MM.1S (cell line): ENCODE measurements at regions not wholly inside any gene's neighbourhood (a gene's known extent, or its start where the extent isn't known, plus 50 kb on each side); places are given as distances from the start of the nearest gene placed in this dataset.

Source experiments
- DNase-seq: peaks from one replicate; pipeline ENCODE4 v3.0.0-alpha.2; 2015
- H2AFZ ChIP-seq: fragments of 300-600 bp; sonication (generic); 2 replicates; pipeline ENCODE4 v1.6.0; 2016; ENCODE audit warnings: antibody characterized with exemption, low read length
- H3F3A ChIP-seq: fragments of 300-600 bp; sonication (generic); 2 replicates; pipeline ENCODE4 v1.6.1; 2016; ENCODE audit warnings: mild to moderate bottlenecking, antibody characterized with exemption, low read length, moderate library complexity, mixed read lengths; ENCODE audit not compliant: insufficient read depth
- H3K27ac ChIP-seq: fragments of 300-600 bp; sonication (generic); 2 replicates; pipeline ENCODE4 v1.5.1; 2016; ENCODE audit warnings: mild to moderate bottlenecking, low read length
- H3K27me3 ChIP-seq: fragments of 300-600 bp; sonication (generic); replicated peaks from 2 replicates; pipeline ENCODE4 v1.6.0; 2016; ENCODE audit warnings: low read length; ENCODE audit not compliant: insufficient read depth
- H3K36me3 ChIP-seq: fragments of 300-600 bp; sonication (generic); replicated peaks from 2 replicates; pipeline ENCODE4 v1.6.1; 2016; ENCODE audit warnings: mild to moderate bottlenecking, low read length, mixed read lengths; ENCODE audit not compliant: insufficient read depth
- H3K4me1 ChIP-seq: fragments of 300-600 bp; sonication (generic); 2 replicates; pipeline ENCODE4 v1.6.1; 2016; ENCODE audit warnings: low read length, mixed read lengths
- H3K4me2 ChIP-seq: fragments of 300-600 bp; sonication (generic); 2 replicates; pipeline ENCODE4 v1.6.0; 2016; ENCODE audit warnings: low read depth, low read length
- H3K4me3 ChIP-seq: fragments of 300-600 bp; sonication (generic); 2 replicates; pipeline ENCODE4 v1.5.1; 2016; ENCODE audit warnings: low read length, mixed read lengths
- H3K79me2 ChIP-seq: fragments of 300-600 bp; sonication (generic); 2 replicates; pipeline ENCODE4 v1.6.1; 2016; ENCODE audit warnings: mixed run types, low read length, mixed read lengths
- H3K9ac ChIP-seq: fragments of 300-600 bp; sonication (generic); 2 replicates; pipeline ENCODE4 v1.6.1; 2016; ENCODE audit warnings: low read length, mixed read lengths
- H3K9me2 ChIP-seq: fragments of 300-600 bp; sonication (generic); replicated peaks from 2 replicates; pipeline ENCODE4 v1.6.1; 2016; ENCODE audit warnings: mild to moderate bottlenecking, low read length, mixed read lengths; ENCODE audit not compliant: insufficient read depth
- H3K9me3 ChIP-seq: fragments of 300-600 bp; sonication (generic); replicated peaks from 2 replicates; pipeline ENCODE4 v1.6.1; 2016; ENCODE audit warnings: mild to moderate bottlenecking, low read length, mixed read lengths; ENCODE audit not compliant: insufficient read depth
- H4K20me1 ChIP-seq: fragments of 300-600 bp; sonication (generic); 2 replicates; pipeline ENCODE4 v1.6.1; 2016; ENCODE audit warnings: mild to moderate bottlenecking, low read length, moderate library complexity, mixed read lengths; ENCODE audit not compliant: insufficient read depth
- EZH2 ChIP-seq: fragments of 300-600 bp; sonication (generic); optimal IDR thresholded peaks from 2 replicates; pipeline ENCODE3; 2017; ENCODE audit warnings: low read depth, mild to moderate bottlenecking, antibody characterized with exemption, low read length, mixed read lengths
- EZH2phosphoT487 ChIP-seq: fragments of 300-600 bp; sonication (generic); IDR thresholded peaks from 2 replicates; pipeline ENCODE4 v1.6.1; 2018; ENCODE audit warnings: antibody characterized with exemption, low read length
- TF ChIP-seq, protein P1 (sequence below): fragments of 300-600 bp; sonication (generic); IDR thresholded peaks from 2 replicates; pipeline ENCODE4 v1.5.1; 2016; ENCODE audit warnings: antibody characterized with exemption, low read length, mixed read lengths

DNA sequence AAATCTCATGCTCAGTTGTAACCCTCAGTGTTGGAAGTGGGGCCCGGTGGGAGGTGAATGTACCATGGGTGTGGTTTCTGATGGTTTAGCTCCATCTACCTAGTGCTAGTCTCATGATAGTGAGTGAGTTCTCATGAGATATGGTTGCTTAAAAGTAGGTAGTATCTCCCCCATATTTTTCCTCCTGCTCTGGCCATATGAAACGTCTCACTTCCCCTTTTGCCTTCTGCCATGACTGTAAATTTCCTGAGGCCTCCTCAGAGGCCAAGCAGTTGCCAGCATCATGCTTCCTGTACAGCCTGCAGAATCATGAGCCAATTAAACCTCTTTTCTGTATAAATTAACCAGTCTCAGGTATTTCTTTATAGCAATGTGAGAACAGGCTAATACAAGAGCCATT lies 62.8 kb upstream of the RNF152 start:
- no peaks in the 10 kb centered on the region for H3K9me2 ChIP-seq
- no peak overlapping the region for H3K4me2 ChIP-seq
- no peaks in the 10 kb centered on the region for H3K27me3 ChIP-seq
- no peaks in the 10 kb centered on the region for H4K20me1 ChIP-seq
- H3K9me3 ChIP-seq = no peaks in the 10 kb centered on the region
- H3K27ac ChIP-seq = no peak overlapping the region
- H3F3A ChIP-seq = no peaks in the 10 kb centered on the region
- no peak overlapping the region for H2AFZ ChIP-seq
- H3K79me2 ChIP-seq = no peaks in the 10 kb centered on the region
- TF ChIP-seq, protein P1, sequence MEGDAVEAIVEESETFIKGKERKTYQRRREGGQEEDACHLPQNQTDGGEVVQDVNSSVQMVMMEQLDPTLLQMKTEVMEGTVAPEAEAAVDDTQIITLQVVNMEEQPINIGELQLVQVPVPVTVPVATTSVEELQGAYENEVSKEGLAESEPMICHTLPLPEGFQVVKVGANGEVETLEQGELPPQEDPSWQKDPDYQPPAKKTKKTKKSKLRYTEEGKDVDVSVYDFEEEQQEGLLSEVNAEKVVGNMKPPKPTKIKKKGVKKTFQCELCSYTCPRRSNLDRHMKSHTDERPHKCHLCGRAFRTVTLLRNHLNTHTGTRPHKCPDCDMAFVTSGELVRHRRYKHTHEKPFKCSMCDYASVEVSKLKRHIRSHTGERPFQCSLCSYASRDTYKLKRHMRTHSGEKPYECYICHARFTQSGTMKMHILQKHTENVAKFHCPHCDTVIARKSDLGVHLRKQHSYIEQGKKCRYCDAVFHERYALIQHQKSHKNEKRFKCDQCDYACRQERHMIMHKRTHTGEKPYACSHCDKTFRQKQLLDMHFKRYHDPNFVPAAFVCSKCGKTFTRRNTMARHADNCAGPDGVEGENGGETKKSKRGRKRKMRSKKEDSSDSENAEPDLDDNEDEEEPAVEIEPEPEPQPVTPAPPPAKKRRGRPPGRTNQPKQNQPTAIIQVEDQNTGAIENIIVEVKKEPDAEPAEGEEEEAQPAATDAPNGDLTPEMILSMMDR = no peak
- TF ChIP-seq EZH2phosphoT487 = no peak
- H3K4me3 ChIP-seq = no peak overlapping the region
- DNase-seq = peak; percentile 21
- H3K9ac ChIP-seq = no peak overlapping the region
- H3K4me1 ChIP-seq = no peaks in the 10 kb centered on the region
- H3K36me3 ChIP-seq = no peaks in the 10 kb centered on the region

DNA sequence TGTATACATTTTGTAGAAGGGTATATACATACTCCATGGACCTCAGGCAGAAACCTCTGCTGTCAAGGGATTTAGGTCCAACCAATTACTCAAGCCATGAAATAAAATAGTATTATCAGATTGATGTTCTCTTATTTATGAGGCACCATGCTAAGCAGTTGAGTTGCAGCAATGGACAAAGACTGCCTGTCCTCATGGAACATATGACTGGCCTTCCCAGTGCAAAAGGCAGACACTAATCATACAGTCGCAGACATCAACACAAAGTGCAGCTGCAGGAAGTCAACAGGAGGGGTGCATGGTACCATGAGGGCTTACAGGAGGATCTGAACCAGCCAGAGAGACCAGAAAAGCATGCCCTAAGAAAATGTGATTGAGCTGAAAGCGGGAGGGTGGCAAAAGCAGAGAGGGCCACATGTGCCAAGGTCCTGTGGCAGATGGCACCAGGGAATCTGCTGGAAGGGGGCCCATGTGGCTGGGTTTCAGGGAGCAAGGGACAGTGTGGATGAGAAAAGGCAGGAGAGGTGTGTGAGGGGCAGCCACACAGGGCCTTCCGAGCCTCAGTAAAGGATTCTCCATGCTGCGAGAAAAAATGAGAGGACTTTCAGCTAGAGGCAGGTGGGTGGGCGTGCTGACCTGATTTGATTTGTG lies 61.4 kb upstream of the RNF152 start:
- DNase-seq = no peak
- H3K9ac ChIP-seq = no peak overlapping the region
- TF ChIP-seq EZH2phosphoT487 (no peak), EZH2 (no peak)
- TF ChIP-seq, protein P1 = no peak

DNA sequence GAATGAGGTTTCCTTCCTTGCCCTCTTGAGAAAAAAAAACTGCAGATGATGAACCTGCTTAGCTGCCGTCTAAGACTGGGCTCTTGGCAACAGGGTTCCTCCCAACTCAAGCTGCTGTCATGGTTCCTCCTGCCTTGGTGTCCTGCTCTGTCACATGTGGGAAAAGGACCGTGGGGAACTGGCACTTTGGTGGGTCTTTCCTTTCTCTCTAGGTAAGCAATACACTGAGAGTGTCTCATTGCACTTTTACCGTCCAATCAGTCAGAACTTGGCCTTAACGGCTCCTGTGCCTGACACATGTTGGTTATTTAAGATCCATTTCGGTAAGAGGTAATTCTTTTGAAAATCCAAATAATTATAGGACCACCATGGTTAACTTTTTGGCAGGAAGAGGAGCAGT lies 60.8 kb upstream of the RNF152 start:
- Histone ChIP-seq H3K9ac (no peak overlapping the region), H3F3A (no peaks in the 10 kb centered on the region), H2AFZ (no peak overlapping the region), H3K79me2 (no peaks in the 10 kb centered on the region), H3K4me2 (no peak overlapping the region), H4K20me1 (no peaks in the 10 kb centered on the region), H3K36me3 (no peaks in the 10 kb centered on the region), H3K9me2 (no peaks in the 10 kb centered on the region), H3K27ac (no peak overlapping the region), H3K9me3 (no peaks in the 10 kb centered on the region), H3K4me3 (no peak overlapping the region), H3K27me3 (no peaks in the 10 kb centered on the region), H3K4me1 (no peaks in the 10 kb centered on the region)
- DNase-seq = no peak
- TF ChIP-seq EZH2phosphoT487 (no peak), EZH2 (no peak)
- TF ChIP-seq, protein P1 = no peak

More for the DNA sequence above, 61.4 kb upstream of the RNF152 start:
- H3K4me3 ChIP-seq = no peak overlapping the region
- H3K9me2 ChIP-seq = no peaks in the 10 kb centered on the region
- no peaks in the 10 kb centered on the region for H3K9me3 ChIP-seq
- H3K36me3 ChIP-seq = no peaks in the 10 kb centered on the region
- no peak overlapping the region for H3K27ac ChIP-seq
- no peaks in the 10 kb centered on the region for H3K27me3 ChIP-seq
- H3K4me1 ChIP-seq = no peaks in the 10 kb centered on the region
- H4K20me1 ChIP-seq = no peaks in the 10 kb centered on the region
- H2AFZ ChIP-seq = no peak overlapping the region
- H3K79me2 ChIP-seq = no peaks in the 10 kb centered on the region
- H3F3A ChIP-seq = no peaks in the 10 kb centered on the region
- no peak overlapping the region for H3K4me2 ChIP-seq
